ENCODE measurements at regions not wholly inside any gene's neighbourhood (a gene's known extent, or its start where the extent isn't known, plus 50 kb on each side); places are given as distances from the start of the nearest gene placed in this dataset.

DNA sequence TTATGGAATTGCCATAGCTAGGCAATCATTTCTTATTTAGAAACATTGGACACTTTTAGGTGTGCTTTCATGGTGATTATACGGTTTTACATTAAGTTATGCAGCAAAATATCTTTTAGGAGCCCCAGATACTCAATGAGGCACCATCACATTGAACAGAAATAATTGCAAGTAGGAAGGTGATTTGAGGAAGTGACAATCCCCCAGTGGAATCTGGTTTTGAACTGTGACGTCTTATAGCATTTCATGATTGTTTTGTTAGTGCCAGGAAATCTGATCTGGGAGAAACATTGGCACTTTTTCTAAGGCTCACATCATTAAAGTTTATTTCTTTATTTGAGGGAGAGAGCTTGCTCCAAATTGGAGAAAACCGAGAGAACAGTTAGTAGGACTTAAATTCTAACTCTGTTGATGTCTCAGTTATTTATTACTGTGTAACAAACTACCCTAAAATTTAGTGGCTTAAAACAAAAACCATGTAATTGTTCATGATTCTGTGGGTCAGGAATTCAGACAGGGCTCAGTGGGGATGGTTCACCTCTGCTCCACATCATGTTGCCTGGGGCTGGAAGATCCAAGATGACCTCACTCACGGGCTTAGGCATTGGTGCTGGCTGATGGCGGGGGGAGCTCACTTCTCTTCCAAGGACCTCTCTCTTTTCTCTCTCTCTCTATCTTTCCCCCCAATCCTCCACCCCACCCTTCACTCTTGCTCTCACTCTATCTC lies 78.2 kb upstream of the STEAP1B start:
- in situ Hi-C loops (cut with HindIII; ENCODE audit: low pct_unique_long_range_greater_than_20kb, low sequenced_read_pairs), result no loop called here
- DNase-seq (ENCODE audit: low read depth, low spot score), result no peak

DNA sequence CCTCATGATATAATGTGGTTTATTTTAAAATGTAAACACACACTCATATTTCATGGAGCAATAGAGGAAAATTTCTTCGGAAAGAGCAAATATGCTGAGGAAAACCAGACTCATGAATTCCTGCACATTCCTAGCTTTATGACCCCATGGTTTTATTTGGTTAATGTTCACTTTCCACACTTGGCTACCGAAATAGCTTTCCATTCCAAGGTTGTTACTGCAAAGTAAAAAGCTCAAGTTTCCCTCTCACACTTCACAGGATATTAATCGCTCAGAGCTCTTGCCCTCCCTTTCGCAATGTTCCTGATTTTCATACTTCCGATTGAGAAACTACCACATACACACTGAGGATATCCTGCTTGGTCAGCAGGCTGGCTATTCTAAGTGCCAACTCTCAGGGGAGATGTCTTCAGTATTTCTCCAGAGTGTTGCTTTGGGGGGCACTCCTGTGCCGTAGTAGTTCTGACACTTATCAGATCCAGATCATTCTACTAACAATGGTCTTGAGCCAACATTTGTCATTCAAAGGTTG lies 77.5 kb upstream of the STEAP1B start:
- in situ Hi-C loops (cut with HindIII; ENCODE audit: low pct_unique_long_range_greater_than_20kb, low sequenced_read_pairs), result no loop called here

DNA sequence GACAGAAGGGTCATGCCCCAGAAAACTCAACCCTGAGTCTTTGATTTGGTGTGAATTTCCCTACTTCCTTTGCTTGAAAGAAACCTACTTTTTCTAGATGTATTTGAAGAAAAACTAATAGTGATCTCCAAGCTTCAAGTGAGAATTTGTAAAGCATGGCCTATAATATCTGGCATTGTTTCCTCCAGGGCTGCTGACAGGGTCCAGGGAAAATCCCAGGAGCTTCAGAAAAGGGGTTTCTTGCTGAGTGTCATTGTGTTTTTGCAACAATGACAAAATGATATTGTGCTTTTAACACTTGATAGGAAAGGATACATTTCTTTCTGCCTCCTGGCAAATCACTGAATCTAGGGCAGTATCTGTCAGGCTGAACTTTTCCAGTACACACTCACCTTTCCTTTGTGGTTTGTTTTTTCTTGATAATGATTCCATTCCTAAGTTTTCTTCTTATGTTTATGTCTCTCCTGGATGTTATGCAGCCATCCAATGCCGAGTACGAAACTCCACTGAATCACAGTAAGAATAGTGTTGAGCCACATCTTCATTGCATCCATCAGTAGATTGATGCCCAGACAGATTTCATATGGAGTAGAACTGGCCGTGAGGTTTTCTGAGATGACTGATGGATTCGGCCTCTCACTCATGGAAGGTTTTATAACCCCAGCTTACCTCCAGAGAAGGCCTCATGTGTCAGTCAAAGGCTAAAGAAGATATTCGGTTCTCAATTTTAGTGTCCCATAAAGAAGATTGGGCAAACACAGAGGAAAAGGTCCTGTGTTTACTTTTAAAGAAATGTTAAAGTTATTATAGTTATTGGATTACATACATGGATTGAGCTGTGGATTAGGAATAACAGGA lies 76.9 kb upstream of the STEAP1B start:
- in situ Hi-C loops (cut with HindIII; ENCODE audit: low pct_unique_long_range_greater_than_20kb, low sequenced_read_pairs), result no loop called here
- no peak for DNase-seq (ENCODE audit: low read depth, low spot score)

More for the DNA sequence above, 77.5 kb upstream of the STEAP1B start:
- DNase-seq (ENCODE audit: low read depth, low spot score), result no peak

DNA sequence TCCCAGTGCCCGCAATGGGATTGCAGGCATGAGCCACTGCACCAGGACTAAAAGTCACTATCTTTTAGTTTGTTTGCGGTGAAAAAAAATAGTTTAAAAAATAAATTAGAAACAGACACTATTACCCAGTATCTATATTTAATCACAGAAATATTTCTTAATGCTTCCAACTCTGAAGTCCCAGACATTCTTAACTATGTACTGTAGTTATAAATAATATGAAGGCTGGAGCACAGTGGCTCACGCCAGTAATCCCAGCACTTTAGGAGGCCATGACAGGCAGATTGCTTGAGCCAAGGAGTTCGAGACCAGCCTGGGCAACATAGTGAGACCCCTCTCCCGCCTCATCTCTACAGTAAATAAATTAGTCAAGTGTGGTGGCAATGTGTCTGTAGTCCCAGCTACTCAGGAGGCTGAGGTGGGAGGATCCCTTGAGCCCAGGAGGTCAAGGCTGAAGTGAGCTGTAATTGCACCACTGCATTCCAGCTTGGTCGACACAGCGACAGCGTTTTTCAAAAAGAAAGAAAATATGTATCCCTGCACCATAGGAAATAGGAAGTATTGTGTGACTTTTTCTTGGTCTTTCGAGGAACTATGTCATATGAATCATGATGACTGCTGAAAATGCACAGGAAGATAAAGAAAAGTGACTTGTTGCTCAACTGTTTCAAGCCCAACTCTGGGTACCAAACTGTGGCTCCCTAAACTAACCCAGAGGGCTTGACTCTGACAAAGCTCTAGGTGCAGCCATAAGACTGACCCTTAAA lies 74.9 kb upstream of the STEAP1B start:
- in situ Hi-C loops (cut with HindIII; ENCODE audit: low pct_unique_long_range_greater_than_20kb, low sequenced_read_pairs), result no loop called here
- DNase-seq (ENCODE audit: low read depth, low spot score), result no peak

DNA sequence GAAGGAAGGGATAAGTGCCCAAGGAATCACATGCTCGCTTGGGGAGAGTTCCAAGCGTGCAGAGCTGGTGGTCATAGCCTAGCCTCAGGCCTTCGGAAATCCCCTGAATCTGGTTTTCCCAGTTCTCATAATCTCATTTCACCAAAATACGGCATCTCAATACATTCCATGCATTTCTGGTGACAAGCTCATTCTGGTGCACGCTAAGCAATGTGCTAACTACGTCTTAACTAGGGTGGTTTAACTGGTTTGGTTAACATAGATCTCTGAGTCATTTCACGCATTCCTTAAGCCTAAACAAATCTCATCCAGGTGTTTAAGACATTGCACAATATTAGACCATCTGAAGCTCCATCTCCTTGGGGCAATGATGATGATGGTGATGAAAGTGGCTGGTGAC lies 72.9 kb upstream of the STEAP1B start:
- DNase-seq (ENCODE audit: low read depth, low spot score), result no peak
- in situ Hi-C loops (cut with HindIII; ENCODE audit: low pct_unique_long_range_greater_than_20kb, low sequenced_read_pairs), result no loop called here

DNA sequence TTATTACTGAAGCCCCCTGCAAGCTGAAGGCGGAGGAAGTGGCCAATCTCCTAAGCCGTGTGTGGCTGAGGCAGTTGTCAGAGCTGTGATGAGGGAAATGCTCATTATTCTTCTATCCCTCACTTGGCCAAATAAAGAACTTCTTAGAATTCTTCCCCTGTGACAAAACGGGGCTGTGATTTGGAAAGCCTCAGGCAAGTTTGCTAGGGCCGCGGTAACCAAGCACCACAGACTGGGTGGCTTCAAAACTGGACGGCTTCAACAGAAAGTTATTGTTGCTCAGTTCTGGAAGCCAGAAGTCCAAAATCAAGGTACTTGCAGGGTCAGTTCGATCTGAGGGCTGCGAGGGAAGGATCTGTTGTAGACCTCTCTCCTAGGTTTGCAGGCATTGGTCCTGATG lies 72.3 kb upstream of the STEAP1B start:
- in situ Hi-C loops (cut with HindIII; ENCODE audit: low pct_unique_long_range_greater_than_20kb, low sequenced_read_pairs), result no loop called here

DNA sequence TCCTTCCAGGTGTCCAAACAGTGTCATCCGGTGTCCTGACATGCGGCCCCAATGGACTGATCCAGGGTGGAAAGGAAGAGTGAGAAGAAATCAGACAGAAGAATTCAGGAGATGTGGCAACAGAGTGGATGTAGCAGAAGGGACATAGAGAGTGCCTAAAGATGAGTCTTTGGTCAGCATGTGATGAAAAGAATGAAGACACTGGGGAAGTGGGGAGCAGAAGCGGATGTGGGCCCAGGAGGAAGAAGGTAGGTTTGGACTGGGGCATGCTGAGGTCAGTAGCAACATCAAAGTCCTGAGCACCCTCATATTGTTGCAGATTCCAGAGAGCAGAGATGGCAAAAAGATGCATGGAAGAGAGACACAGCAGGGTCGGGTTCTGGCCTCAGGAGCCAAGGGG lies 71.8 kb upstream of the STEAP1B start:
- in situ Hi-C loops (cut with HindIII; ENCODE audit: low pct_unique_long_range_greater_than_20kb, low sequenced_read_pairs), result no loop called here

More for the DNA sequence above, 72.3 kb upstream of the STEAP1B start:
- DNase-seq (ENCODE audit: low read depth, low spot score), result peak; percentile 46

DNA sequence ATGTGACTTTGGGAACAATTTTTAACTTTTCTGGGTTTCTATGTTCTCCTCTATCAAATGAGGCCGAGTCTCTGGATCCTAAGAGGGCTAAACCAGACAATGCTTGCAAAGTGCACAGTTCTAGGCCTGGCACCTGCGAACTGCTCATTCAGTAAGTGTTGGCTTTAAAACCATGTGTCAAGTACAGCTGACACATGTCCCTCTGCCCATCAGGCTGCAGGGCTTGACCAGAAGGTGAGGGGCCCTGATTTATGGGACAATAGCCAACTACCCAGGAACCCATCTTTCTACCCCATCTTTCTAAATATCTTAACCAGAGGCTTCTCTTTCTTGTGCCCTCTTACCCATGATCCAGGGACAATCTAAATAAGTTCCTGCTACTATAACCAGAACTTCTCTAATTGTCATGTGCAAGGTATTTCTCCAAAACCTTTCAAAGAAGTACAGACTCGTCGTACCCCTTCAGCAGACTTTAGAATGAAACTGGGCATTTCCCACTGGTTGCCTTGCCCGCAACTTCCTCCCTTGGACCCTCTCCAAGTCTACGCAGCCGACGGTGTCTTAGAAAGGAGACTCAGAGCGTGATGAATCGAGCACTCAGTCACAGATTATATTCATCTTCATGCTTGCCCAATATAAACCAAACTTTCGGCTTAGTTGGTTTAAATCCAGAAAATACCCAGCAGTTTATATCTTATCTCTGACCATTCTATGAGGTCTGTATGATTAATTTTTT lies 69.8 kb upstream of the STEAP1B start:
- no peak for DNase-seq (ENCODE audit: low read depth, low spot score)
- in situ Hi-C loops (cut with HindIII; ENCODE audit: low pct_unique_long_range_greater_than_20kb, low sequenced_read_pairs), result no loop called here

More for the DNA sequence above, 71.8 kb upstream of the STEAP1B start:
- no peak for DNase-seq (ENCODE audit: low read depth, low spot score)

DNA sequence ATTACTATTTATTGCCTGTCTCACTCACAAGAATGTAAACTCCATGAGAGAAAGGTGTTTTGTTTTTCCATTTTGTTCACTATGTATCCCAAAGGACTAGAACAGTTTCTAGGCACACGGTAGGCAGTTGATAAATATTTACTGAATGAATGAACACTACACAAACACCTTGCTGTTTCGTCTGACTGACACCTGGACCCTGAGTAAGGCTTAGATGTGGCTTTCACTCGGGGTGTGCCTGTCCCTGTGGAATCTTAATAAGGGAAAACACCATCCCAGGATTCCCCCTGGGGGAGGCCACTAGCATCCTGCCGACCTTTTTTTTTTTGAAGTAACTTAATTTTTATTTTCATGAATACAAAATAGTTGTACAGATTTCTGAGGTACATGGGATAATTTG lies 66.6 kb upstream of the STEAP1B start:
- in situ Hi-C loops (cut with HindIII; ENCODE audit: low pct_unique_long_range_greater_than_20kb, low sequenced_read_pairs), result no loop called here

DNA sequence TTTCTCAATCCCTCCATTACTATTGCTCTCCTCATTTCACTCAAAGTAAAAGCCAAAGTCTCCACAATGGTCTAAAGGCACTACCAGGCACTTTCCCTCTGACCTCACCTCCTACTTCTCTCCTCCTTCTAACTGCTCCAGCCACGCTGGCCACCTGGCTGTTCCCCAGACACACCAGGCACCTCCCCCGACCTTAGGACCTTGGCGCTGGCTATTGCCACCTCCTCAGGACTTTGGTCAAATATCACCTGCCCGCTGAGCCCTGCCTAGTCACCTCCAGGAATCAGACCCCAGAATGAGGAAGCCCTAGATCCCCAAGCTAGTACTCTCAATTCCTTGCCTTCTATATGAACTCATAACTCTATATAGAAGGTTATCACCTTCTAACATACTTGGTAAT lies 66.2 kb upstream of the STEAP1B start:
- in situ Hi-C loops (cut with HindIII; ENCODE audit: low pct_unique_long_range_greater_than_20kb, low sequenced_read_pairs), result no loop called here

More for the DNA sequence above, 66.6 kb upstream of the STEAP1B start:
- DNase-seq (ENCODE audit: low read depth, low spot score), result no peak

DNA sequence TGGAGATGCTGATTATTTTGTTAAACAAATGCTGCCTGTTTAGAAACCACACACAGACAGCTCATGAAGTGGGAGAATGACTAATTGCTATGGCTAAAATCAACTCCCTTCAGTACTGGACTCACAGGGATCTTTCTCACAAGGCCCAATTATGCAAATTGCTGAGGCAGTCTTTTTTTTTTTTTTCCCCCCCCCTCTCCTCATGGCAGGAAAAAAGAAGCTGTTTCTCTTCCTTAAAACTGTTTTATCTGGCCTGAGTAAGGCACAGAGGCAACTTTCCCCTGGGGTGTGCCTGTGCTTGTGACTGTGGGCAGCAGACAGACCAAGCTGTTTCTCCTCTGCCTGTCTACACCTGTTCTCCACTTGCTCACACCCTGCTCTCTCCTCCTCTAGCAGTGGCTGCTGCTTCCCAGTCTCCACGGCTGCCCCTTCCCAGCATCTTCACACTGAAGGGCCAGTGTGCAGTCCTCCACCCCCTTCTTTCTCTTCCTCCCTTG lies 65.4 kb upstream of the STEAP1B start:
- peak; percentile 70 for DNase-seq (ENCODE audit: low read depth, low spot score)
- in situ Hi-C loops (cut with HindIII; ENCODE audit: low pct_unique_long_range_greater_than_20kb, low sequenced_read_pairs), result no loop called here

More for the DNA sequence above, 66.2 kb upstream of the STEAP1B start:
- no peak for DNase-seq (ENCODE audit: low read depth, low spot score)

DNA sequence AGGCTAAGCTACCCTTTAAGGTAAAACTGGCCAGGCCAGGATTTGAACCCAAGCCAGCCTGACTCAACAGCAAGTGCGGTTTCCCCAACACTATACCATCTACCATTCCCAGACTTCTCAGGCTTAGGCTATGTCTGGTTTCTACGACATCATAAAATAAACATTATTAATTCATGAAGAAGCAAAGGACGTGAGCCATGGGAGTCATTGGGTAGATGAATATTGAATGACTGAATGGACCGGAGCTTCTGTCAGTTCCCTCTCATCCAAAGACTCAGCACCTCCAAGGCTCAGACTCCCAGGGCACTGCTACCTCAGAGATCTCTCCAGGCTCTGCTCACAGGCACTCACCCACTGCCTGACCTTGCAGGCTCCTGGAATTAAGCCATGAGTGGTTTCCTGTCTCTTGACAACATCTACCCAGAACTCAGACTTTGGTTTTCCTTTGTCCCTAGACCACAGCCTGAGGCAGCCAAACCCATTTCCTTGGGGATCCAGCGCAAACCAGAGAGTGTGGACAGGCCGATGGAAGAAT lies 64.6 kb upstream of the STEAP1B start:
- in situ Hi-C loops (cut with HindIII; ENCODE audit: low pct_unique_long_range_greater_than_20kb, low sequenced_read_pairs), result no loop called here
- DNase-seq (ENCODE audit: low read depth, low spot score), result peak; percentile 83

DNA sequence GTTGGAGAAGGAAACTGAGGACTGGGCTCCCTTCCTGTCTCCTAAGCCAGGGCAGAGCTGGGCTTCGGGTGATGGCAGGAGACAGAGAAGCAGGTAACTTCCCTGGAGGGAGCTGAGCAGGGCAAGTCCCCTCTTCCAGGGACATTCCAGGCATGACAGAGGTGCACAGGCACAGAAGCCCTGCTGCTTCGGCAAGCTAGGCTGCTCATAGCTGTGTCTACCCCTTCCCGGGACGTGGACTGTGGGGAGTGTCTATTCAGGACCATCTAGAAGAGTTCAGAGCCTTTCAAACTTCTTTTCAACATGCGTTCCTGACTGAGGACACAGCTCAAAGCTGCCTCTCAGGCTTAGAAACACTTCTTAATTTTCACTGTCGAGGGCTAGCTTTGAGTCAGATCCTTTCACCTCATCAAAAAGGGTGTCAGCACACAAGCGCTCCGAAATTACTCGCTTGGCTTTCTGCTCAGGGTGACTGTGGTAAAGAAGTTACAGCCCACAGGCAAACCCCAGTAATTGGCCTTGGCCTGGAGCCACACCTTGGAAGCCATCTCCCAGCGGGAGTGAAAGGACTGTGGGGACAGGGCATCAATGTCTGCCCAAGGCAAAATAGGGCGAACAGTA lies 63.7 kb upstream of the STEAP1B start:
- no peak for DNase-seq (ENCODE audit: low read depth, low spot score)
- in situ Hi-C loops (cut with HindIII; ENCODE audit: low pct_unique_long_range_greater_than_20kb, low sequenced_read_pairs), result no loop called here

DNA sequence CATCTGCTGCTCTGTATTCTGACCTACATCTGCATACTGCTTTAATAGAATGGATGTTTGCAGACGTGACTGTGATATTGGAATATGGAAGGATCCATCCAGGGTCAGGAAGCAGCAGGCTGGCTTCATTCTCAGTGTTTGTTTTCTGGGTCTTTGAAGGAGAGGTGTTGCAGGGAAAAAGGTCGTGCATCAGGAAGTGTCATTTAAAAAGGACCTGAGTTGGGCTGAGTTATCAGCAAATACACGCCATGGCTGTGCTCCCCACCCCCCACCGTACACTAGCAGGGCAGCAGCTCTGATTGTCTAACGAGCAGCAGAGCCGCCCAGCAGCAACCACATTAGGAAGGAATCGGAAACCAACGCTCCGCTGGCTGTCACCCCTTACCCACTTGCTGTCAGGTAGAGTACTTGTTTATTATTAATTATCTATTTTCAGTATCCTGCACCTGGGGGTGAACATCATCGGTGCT lies 63.1 kb upstream of the STEAP1B start:
- no peak for DNase-seq (ENCODE audit: low read depth, low spot score)
- in situ Hi-C loops (cut with HindIII; ENCODE audit: low pct_unique_long_range_greater_than_20kb, low sequenced_read_pairs), result no loop called here

DNA sequence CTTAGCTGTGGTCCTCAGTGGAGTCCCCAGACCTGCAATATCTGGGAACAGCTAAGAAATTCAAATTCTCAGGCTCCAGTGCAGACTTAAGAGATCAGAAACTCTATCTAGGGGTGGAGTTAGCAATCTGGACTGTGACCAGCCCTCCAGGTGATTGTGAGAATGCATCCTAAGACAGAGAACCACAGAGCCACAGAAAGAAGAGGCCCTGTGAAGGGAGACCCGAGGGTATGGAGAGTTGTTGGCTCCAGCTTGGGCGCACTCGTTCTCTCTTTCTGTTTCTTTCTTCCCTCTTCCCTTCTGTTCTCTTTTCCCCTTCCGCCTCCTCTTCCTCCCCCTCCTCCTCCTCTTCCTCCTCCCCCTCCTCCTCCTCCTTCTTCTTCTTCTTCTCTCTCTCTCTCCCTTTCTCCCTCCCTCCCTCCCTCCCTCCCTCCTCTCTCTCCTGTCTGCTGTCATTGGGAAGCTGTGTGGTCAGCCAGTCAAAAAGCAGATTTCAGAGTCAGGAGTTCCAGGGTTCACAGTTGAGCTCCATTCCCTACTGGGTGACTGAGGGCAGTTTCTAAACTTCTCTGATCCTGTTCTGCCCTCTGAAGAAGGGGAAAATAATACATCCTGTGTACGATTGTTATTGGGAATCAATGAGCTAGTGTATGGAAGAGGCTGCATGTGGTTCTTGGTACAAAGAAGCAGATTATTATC lies 62.1 kb upstream of the STEAP1B start:
- peak; percentile 45 for DNase-seq (ENCODE audit: low read depth, low spot score)
- in situ Hi-C loops (cut with HindIII; ENCODE audit: low pct_unique_long_range_greater_than_20kb, low sequenced_read_pairs), result no loop called here

DNA sequence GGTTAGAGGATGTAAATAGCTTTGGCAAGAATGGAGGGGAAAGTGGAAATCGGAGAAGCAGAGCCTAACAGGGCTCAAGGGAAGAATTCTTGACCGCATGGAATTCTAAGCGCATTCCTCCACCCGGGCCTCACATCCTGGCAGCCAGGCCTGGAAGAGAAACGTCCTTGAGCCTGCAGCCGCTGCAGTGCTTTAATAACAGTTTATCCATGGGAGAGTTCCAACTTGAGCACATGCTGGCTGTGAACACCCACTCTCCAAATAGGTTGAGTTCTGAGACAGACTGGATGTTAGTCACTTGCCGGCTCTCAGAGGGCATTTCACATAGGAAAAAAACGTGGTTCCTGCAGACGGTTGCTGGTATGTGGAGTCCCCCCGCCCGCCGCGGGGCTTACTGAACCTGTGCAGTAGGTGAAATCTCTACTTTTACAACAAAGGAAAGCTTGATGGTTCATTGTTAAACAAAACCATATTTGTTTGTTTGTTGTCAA lies 61.4 kb upstream of the STEAP1B start:
- peak; percentile 91 for DNase-seq (ENCODE audit: low read depth, low spot score)
- in situ Hi-C loops (cut with HindIII; ENCODE audit: low pct_unique_long_range_greater_than_20kb, low sequenced_read_pairs), result no loop called here

Measured in SK-MEL-5 (cell line).